HG02938 (cell line): ENCODE measurements at regions not wholly inside any gene's neighbourhood (a gene's known extent, or its start where the extent isn't known, plus 50 kb on each side); places are given as distances from the start of the nearest gene placed in this dataset.
"Not testable (repeated sequence)": the region's sequence is repeated elsewhere in the genome, so short reads cannot be mapped to it uniquely, and the experiment has no call there.

Experiments used
- ATAC-seq: cut with Tn5 transposase; IDR thresholded peaks from one replicate; pipeline ENCODE4 v1.9.1; 2021; ENCODE audit warnings: mild to moderate bottlenecking, moderate library complexity; ENCODE audit not compliant: unreplicated experiment

DNA sequence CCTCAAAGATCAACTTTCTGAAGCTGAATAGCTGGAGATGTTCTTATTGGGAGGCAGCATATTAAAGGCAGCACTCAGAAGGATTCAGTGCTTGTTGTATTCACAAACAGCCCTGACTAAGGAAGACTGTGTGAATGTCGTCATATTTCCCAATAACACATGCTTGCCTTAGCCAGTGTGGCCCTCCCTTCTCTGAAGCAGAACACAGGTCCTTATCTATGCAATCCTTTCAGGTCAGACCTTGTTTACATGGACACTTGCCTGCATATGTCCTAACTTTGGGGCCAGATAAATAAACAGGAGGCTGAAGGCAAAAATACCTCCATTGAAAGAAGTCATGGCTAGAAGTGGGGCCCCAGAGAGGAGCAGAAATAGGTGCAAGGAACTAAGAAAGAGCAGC, 97.2 kb downstream of the SLC4A3 start:
- ATAC-seq: no peak

DNA sequence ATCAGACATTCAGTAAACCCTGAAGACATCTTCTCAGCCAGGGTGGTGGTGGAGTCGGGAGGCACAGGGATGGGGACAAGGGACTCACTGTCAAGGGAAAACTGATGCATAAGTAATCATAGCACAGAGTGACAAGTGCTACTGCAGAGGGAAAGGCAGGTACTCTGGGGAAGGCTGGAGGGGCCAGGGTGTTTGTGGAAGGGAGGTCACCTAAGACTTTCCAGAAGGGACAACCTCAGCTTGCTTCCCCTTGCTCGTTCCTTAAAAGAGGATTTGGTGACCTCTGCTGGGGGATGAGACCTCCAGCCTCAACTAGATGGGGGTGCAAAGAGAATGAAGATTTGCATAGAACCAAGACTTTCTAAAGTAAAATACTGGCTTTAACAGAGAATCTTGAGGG, 99.5 kb downstream of the SLC4A3 start:
- no peak for ATAC-seq

DNA sequence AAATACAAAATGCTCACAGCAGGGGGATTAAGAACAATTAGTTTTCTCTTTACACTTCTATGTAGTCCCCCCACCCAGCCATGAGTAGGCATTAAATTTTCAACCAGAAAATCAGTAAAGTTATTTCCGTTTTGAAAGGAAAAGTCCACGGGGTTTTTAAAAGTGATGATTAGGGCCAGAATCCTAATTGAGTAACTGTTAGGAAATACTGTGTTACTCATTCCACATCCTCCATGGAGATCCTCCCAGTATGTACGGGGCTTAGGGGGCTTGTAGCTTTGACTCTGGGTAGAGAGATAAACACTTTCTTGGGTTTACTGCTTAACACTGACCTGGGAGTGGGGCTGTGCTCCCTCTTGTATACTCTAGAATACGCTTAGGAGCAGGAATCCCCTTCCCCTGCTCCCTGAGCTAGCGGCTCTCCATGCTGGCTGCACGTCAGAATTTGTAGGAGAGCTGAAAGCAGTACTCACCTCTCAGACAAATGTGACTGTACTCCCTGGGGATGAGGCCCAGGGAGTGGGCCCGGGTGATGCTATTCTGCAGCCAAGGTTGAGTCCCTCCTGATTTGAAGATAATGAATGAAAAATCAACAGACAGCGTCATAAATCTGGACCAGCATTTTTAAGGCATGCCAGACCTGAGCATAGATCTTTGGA, 100.5 kb downstream of the SLC4A3 start:
- ATAC-seq: no peak

DNA sequence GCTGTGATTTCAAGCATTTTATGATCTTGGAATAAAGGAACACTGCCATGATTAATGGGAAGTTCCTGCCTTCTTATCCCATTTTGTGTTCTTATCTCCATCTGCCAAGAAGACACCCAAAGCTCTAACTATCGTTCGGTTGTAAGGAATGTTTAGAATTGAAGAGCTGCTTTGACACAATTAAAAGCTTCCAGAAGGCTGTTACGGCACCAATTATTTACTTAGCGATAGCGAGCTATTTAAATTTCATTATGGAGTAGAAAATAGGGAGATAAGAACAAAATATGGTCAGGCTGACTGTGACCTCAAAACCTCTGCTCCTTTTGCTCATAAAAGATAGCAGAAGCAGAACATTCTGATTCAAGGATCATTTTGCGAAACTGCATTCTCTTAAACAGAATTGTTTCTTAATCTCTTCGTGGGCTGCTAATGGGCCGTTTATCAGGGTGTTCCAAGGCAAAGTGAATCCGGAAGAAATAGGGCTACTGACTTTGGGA, 101.6 kb downstream of the SLC4A3 start:
- ATAC-seq: no peak

DNA sequence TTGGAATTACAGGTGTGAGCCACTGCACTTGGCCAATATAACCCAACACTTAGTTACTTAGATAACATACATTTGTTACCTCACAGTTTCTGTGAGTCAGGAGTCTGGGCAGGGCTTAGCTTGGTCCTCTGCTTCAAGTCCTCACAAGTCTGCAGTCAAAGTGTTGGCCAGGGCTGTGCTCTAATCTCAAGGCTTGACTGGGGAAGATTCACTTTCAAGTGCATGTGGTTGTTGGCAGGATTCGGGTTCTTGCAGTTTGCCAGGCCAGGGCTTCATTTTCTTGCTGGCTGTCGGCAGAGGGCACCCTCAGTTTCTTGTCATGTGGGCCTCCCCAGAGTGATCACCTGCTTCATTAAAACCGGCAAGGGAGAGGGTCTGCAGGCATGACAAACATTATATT, 103.7 kb downstream of the SLC4A3 start:
- ATAC-seq: no peak

DNA sequence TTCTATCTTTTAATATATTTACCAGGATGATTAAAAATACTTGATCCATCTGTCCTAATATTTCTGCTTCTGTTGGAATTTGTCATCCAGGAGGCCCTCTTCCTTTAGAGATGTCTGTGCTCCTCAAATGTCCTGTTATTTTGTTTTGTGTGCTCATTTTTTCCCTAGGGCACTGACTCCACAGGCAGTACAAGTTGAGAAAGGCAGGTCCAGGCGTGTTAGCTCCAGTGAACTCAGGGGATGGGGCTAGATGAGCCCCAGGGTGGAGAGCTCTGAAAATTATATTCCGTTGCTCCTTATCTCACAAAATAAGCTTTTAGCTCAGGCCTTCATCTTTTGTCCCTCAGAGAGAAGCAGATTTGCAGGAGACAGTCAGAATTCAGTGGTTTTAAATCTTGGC, 105.7 kb downstream of the SLC4A3 start:
- ATAC-seq: no peak

DNA sequence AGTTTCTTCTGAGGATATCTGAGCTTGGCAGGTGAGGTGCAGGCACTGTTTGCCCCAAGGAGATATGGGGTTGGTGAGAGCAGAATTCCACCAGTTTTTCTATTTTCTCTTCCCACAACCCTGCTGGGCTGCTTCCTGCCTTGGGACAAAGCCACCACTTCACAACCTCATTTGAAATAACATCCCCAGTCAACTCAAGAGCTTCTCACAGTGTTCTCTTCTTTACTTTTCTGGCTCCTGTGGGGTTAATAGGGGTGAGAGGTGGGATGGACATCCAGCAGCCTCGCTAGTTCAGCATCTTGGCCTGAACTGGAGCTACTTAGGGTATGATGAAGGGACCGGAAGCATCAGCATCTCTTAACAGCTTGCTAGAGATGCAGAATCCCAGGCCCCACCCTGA, 106.3 kb downstream of the SLC4A3 start:
- no peak for ATAC-seq

DNA sequence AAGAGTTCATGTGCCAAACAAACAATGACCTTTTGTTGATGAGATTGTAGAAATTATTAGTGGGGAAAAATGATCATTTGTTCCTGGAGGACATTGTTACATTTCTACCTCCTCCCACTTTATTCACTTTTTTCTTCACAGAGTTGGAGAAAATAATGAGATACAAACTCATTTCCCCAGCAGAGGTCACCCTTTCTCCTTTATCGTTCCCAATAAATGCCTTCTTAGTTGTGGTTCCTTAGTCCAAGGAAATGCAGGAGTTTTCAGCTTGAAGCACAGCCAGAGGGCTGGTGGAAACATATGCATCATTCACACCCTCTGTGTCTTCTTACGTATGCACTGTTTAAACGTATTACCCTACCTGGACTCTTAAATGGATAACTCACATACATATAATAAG, 108.8 kb downstream of the SLC4A3 start:
- no peak for ATAC-seq

DNA sequence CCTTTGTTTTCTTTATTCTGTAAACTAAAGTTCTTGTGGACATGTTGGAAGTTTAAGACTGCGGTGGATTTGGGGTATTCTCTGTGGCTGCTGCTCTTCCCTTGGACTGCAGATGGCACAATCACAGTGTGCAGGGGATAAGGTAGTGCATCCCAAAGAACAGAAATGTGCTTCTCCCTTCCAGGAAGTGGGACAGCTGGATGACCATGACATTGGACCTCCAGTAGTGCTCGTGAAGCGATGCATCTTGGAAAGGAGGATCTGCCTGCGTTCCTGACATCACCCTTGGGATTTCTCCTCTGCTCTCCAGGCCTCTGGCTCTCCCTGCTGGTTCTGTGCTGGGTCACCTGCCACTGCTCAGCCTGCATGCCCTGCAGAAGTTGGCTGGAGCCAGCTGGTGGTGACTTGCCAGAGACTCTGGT, 109.9 kb downstream of the SLC4A3 start:
- no peak for ATAC-seq

DNA sequence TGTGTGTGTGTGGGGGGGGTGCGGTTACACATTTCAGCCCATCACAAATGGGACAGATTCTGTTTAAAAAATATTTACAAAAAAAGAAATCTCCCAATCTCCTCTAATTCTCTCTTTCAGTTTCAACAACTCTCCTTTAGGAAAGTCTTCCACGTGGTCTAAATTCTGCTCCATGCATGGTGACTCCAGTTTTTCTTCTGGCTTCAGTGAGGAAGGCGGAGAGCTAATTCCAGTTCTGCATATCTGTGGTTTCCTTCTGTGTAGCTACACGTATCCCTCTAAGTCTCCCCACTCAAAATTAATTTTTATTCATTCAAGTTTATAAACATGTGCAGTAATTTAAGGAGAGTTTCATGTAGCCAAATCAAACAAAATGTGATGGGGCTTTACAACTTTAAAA, 111.6 kb downstream of the SLC4A3 start:
- no peak for ATAC-seq

DNA sequence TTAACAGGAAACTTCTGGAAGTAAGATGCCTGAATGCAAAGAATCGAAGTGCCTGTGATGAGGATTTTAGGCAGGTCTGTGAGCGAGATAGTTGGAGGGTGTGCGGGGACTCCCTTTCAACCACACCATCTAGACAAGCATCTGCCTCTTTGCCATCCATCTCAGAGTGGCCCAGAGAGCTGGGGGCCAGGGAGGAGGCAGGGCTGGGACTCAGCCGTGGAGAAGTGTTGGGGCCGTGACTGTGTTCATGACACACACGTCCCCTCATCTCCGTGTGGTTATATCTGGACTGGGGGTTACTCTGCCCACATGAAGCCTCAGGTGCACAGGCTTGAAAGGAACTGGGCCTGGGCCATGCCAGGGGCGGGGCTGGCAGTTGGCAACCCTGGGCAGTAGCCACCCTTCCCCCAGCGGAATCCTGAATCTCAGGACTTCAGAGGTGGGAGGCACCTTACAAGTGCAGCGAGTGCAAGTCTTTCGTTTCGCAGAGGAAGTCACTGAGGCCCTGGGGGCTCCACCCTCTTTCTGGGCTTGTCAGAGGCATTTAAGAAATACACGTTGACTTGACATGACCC, 112.5 kb downstream of the SLC4A3 start:
- no peak for ATAC-seq

DNA sequence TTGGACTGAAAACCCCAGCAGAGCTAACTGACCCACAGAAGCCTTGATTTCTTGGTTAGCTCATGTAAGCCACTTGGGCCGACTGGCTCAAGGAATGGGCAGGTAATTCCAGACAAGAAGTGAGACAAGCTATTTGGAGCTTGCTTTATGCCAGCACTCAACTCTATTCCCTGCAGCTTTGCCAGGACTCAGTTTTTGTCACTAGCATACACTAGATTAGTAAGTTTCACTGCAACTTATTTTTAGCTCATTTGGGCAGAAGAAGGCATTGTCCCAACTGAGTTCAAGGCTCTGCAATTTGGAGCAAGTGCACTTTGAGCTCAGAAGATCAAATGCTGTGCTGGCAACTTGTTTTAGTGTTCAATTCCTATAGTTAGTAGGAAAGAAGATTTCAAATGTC, 116.1 kb downstream of the SLC4A3 start:
- ATAC-seq: no peak

DNA sequence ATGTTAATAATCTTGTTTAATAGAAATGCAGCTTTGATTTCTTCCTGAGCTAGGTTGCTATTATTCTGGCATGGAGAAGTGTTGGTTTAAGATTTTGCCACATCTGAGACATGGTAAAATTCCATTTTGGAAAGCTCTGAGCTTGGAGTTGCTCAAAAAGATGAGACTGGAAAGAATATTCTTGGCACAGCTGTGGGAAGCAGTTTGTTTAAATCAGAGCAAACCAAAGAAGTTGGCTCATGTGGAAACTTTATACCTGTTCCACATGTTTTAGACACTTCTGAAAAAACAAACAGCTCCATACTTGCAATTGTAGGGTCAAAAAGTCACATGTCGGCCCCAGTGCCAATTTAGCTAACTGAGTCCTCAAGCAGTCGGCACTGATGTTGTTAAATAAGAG, 116.6 kb downstream of the SLC4A3 start:
- ATAC-seq: no peak

DNA sequence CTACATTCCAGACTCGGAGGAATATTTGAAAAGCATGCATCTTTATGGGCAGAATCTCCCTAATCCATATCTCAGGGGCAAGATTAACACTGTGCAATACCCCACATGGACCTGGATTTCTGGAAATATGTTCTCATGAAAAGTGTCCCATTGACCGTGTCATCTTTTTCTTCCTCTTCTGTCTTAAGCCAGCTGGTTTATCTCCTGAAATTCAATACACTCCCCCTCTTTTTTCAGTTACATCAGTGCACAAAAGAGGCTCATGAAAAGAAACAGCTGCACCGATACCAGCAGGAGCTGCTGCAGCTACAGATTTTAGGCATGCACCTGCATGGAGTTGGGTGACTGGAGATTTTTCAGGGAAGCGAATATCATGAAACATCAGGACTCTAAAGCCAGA, 117.2 kb downstream of the SLC4A3 start:
- ATAC-seq: no peak

DNA sequence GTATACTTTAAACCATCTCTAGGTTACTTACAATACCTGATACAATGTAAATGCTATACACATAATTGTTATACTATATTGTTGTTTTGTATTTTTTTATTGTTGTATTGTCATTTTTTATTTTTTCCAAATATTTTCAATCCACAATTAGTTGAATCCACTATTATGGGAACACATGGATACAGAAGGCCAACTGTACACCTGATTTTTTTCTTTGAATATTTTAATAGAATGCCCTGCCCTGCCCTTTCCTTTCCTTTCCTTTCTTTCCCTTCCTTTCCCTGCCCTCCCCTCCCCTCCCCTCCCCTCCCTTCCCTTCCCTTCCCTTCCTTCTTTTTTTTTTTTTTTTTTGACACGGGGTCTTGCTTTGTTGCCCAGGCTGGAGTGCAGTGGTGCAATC, 120.2 kb downstream of the SLC4A3 start:
- no peak for ATAC-seq

DNA sequence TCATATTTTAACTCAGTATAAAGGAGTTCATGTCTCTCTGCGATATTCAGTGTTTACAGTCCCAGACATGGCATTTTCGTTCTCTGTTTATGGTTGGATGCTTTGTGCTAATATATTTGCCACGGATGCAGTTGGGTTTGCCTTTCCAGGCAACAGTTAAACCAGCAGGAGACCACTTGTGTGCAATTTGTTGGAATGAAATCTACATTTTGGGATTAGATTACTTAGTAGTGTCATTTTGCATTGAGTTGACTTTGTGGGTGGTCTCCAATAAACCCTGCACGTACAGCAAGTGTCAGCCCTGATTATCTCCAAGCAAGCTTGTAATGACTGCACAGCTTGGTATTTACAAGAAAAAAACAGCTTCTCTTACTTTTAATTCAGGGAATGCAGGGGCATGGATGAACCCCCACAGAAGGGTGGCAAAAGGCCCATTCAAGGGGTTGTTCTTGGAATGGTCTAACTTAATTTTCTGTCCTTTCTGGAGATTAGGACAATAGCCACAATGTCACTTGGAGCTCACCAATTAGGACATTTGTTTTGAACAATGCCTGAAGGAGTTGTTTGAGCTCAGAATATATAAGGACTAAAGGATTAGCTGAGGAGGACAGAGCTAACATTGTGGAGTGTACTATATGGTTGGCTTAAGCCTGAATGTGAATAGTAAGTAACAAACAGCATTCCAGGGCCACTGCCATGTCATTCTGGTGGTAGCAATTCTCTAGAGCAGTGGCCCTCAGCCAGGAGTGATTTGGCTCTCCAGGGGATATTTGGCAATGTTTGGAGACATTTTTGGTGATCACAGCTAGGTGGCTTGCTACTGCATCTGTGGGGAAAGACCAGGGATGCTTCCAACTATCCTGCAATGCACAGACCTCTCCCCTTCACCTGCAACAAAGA, 121.5 kb downstream of the SLC4A3 start:
- no peak for ATAC-seq

DNA sequence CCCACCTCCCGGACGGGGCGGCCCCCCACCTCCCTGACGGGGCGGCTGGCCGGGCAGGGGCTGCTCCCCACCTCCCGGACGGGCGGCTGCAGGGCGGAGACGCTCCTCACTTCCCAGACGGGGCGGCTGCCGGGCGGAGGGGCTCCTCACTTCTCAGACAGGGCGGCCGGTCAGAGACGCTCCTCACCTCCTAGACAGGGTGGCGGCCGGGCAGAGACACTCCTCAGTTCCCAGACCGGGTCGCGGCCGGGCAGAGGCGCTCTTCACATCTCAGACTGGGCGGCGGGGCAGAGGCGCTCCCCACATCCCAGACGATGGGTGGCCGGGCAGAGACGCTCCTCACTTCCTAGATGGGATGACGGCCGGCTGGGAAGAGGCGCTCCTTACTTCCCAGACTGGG, 123.7 kb downstream of the SLC4A3 start:
- not testable (repeated sequence) for ATAC-seq

DNA sequence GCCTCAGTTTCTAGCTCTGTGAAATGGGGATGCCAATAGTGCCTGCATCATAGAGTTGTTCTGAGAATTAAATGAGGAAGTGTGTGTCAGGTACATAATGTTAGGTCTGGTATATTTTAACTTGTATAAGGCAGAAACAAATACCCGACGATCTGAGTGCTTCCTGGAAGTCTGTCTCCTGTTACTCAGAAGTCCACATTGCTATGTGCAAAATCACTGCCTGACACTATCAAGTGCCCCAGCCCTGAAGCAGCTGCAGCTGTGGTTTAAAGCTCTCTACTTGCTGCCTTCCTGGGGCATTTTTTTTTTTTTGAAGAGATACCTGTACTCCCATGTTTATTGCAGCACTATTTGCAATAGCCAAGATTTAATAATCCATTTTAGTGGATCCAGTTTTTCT, 125.3 kb downstream of the SLC4A3 start:
- no peak for ATAC-seq

DNA sequence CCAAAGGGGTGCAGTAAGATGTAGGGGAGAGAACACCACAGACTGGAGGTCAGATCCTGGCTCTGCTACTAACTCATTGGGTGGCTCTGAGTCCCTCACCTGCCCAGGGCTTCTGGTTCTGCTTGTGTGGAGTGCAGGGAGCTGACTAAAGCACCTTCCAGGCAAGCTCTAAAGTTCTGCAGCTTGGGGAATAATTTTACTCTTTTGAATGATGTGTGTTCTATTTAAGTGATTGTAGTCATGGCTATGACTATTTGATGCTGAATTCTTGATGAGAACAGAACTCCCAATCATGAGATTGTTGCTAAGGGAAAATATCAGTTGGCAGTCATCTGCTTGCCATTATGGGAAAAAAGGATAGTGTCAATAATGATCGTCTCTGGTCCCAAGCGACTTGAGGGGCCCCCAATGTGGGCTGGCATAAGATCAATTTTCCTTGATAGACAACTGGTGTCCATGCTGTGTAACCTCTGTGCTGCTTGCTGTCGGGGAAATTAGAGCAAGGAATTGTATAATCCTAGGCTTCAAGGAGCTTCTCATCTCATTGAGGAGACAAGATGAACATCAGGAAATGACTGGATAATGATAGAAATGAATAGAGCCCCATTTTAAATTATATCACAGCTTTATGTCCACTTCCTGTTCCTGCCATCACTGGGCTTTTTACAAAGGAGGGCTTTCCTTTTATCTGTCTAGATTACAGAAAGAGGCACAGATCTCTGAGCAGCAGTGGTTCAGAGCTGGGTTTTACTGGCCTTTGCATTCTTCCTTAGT, 131.7 kb downstream of the SLC4A3 start:
- ATAC-seq: no peak

DNA sequence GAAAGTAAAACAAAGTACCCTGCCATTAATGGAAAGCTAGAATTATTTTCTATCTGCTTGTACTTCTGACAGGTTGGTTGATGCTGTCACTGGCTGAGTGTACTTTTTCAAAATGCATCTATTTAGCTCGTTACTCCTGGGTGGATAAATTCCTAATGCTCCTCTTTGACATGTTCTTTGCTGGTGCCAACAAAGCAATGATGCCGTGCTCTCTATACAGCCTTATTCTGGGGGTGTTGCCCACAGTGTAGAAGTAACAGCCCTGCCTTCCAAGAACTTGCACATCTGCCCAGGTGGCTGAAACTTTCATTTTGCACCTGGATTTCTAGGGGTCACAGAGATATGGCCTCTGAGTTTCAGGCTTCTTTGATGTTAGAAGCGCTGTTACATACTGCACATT, 132.4 kb downstream of the SLC4A3 start:
- no peak for ATAC-seq

DNA sequence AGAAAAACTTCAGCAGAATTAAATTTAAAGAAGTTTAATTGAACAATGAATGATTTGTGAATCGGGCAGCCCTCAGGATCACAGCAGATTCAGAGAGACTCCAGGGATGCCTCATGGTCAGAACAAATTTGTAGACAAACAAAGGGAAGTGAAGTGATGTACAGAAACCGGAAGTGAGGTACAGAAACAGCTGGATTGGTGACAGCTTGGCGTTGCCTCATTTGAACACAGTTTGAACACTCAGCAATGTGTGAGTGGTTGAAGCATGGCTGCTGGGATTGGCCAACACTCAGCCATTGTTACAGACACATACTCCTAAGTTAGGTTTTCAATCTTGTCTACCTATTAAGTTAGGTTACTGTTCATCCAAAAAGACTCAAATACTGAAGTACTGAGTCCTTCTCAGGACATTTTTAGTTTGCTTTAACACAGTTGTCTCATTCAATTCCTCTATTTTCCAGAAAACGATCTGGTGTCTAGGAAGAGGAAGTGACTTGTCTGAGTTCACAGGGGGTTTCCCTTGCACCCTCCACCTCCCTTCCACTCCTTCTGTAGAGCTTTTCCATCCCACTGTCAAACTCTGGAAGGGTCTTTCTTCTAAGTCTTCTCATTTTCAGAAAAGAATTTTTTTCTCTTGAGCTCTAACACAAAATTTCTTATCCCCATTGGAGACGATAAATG, 137.9 kb downstream of the SLC4A3 start:
- ATAC-seq: no peak
